Posterior vena cava (tissue), 2 donors: ENCODE measurements at regions not wholly inside any gene's neighbourhood (a gene's known extent, or its start where the extent isn't known, plus 50 kb on each side); places are given as distances from the start of the nearest gene placed in this dataset.

ENCODE experiments used
- DNase-seq: peaks from one replicate; pipeline ENCODE4 v3.0.0-alpha.2; 2020; ENCODE audit warnings: low spot score
- intact Hi-C, 2 donors: fragments of 100-400 bp; cut with DNase I; formaldehyde crosslinking; loops; one replicate each; pipeline versions ENCODE4 v1.14.1 to v1.14.2; 2022 to 2023
- donor health status: DM: yes; HTN: yes; CAD: no.
- donor health status: DM: yes; HTN: yes; CAD: no.

DNA sequence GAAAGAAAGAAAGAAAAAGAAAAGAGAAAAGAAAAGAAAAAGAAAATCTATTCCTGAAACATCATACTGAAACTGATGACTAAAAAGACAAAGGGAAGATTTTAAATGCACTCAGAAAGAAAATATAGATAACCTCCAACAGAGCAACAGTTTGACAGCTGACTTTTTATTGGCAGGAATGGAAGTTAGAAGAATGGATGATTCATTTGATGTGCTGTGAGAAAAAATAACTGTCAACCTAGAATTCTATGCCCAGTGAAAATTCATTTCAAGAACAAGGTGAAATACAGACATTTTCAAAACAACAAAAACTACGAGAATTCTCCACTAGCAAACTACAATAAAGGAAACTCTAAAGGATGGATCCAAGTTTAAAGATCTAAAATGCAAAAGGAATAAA lies 50.5 kb upstream of the HSPA12A start:
- intact Hi-C loops = no loop called here
- no peak for DNase-seq

DNA sequence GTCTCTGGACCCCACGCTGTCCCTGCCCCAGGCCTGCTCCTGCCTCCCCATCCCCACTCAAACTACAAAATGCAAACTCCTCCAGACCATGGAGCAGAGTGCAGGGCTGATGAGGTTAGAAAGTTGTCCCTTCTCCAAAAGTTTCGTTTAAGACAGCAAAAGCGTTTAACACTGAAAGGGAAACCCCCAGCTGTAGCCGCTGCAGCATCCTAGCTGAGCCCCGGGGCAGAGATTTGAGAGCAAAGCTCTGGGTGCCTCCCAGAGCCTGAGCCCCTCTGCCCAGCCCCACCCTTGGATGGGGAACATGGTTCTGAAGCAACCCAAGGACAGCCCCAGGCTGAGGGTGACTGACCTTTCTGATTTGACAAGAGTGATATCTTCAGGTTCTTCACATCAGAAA lies 52.8 kb upstream of the ENO4 start:
- intact Hi-C loops = loop anchor here (2.0 to 5.0 kb wide), 2 partner anchors 371 to 378 kb away; no protein-coding TSS in a partner anchor
- DNase-seq = peak; percentile 44

DNA sequence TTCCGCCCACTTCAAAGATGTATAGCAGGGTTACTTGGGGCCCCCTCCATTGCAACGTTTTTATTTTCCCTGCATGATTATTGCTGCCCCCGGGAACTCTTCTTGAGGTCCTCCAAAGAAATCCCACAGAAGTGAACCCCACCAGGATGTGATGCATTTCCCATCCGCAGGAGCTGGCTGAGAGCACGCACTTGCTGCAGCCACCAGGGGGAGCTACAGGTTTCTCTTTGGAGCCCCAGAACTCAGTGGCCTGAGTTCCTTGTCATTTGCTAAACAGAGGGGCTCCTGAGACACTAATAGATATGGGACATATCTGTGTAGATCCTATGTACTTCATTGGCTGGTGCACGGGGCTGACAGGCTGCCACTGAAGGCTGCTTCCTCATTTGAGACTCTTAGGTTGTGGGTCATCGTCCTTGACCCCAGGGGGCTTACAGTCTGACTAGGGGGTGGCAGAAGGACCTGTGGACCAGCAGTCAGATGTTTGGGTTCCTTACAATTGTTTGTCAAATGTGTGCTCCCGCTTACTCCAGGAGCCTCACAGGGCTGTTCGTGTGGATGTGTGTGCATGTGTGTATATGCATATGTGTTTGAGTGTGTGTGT lies 52.3 kb upstream of the ENO4 start:
- DNase-seq = peak; percentile 89
- intact Hi-C loops = loop anchor here (2.0 to 5.0 kb wide), 2 partner anchors 370 to 378 kb away; no protein-coding TSS in a partner anchor

DNA sequence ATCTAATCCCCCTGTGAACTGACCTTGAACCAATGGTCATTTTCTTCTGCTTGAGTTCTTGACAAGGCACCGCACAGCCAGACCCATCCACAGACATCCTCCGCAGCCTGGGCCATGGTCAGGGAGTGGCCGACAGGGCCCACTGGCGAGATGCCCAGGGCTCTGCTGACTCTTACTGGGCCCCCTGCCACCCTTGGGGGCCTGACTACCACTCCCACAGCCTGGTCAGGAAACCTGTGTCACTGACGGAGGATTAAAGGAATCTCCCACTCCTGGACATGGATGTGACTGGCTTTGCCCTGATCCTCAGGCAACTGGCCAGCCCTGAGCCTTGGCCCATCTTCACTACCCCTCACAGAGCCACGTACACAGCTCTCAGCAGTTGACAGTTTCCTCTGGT lies 50.4 kb upstream of the ENO4 start:
- DNase-seq = peak; percentile 65
- intact Hi-C loops = loop anchor here in 1 of 2 donors (5.0 kb wide), 1 partner anchor 368 kb away; no protein-coding TSS in a partner anchor
